Psoas muscle (tissue), 7 donors: ENCODE measurements at regions not wholly inside any gene's neighbourhood (a gene's known extent, or its start where the extent isn't known, plus 50 kb on each side); places are given as distances from the start of the nearest gene placed in this dataset.

Source experiments
- ATAC-seq, 4 donors: fragments of 200-7000 bp; cut with Tn5 transposase; one replicate each; pipeline ENCODE4 v1.9.1; 2020; ENCODE audit warnings: moderate library complexity in 3 of 4, mild to moderate bottlenecking in 2 of 4
- DNase-seq, 2 donors: peaks; one replicate each; pipeline ENCODE4 v3.0.0-alpha.2; 2020
- H3K27ac ChIP-seq: fragments of 200-600 bp; one replicate; pipeline ENCODE4 v1.8.0; 2022
- H3K27me3 ChIP-seq, 3 donors: fragments of 200-600 bp in 1 of 3; one replicate each; pipeline versions ENCODE4 v1.6.1 to v1.8.0; 2013 to 2022; ENCODE audit warnings: low read length in 2 of 3, mild to moderate bottlenecking in 2 of 3, moderate library complexity in 1 of 3; ENCODE audit not compliant: insufficient read depth in 3 of 3
- H3K36me3 ChIP-seq, 2 donors: fragments of 200-600 bp in 1 of 2; one replicate each; pipeline versions ENCODE4 v1.6.1 to v1.8.0; 2013 to 2022; ENCODE audit warnings: low read depth in 1 of 2, mild to moderate bottlenecking in 1 of 2, moderate library complexity in 1 of 2; ENCODE audit not compliant: insufficient read depth in 1 of 2
- H3K4me1 ChIP-seq: fragments of 200-600 bp; one replicate; pipeline ENCODE4 v1.8.0; 2022
- H3K4me3 ChIP-seq: fragments of 200-600 bp; one replicate; pipeline ENCODE4 v1.8.0; 2022; ENCODE audit warnings: mild to moderate bottlenecking
- H3K9me3 ChIP-seq: fragments of 200-600 bp; one replicate; pipeline ENCODE4 v1.8.0; 2022
- CTCF ChIP-seq: fragments of 200-600 bp; IDR thresholded peaks from one replicate; pipeline ENCODE4 v1.8.0; 2022; ENCODE audit warnings: antibody characterized with exemption
- WGBS, 3 donors: extraction: QIAGEN DNeasy Blood & Tissue Kit; methylation state at CpG; one replicate each; pipeline versions ENCODE4 v1.1.6 to v1.1.7; 2013; 5-methylcytosine and 5-hydroxymethylcytosine counted together
- intact Hi-C, 2 donors: fragments of 100-400 bp; cut with DNase I; formaldehyde crosslinking; loops; one replicate each; pipeline versions ENCODE4 v1.11.0 to v1.14.2; 2022
- donor health status: healthy with polysubstance abuse.
- donor health status: DM: no; HTN: no; CAD: no; lungs with moderate emphysema.
- donor health status: Bipolar disorder and iron deficiency.
- donor health status: healthy.
- donor health status: DM: yes; HTN: yes; CAD: no.
- donor health status: DM: no; HTN: no; CAD: no.
- donor health status: DM: yes; HTN: yes; CAD: no.

- Histone ChIP-seq H3K4me1 (no peaks in the 10 kb centered on the region), H3K4me3 (no peak overlapping the region), H3K27me3 (peaks cover 0 to 5% (median 0%) of the 10 kb centered on the region in 3 donors), H3K27ac (no peak overlapping the region), H3K9me3 (no peaks in the 10 kb centered on the region), H3K36me3 (no peaks in the 10 kb centered on the region)
- WGBS, 3 donors, result 79 to 81% (median 80%) methylated on average over 6 of the region's 6 CpGs
- DNase-seq (no peak), ATAC-seq (no peak)
- intact Hi-C loops, result no loop called here
- no peak for TF ChIP-seq CTCF
These were observed 293.1 kb downstream of the SV2B start for GRCh38 chr15:91393186-91393585.

- H3K27me3 ChIP-seq, result no peaks in the 10 kb centered on the region
- 86 to 89% (median 89%) methylated on average over 1 of the region's 1 CpG for WGBS, 3 donors
- H3K9me3 ChIP-seq, result no peaks in the 10 kb centered on the region
- H3K27ac ChIP-seq, result no peak overlapping the region
- intact Hi-C loops, result no loop called here
- no peak overlapping the region for H3K4me3 ChIP-seq
- DNase-seq (no peak), ATAC-seq (no peak)
- no peaks in the 10 kb centered on the region for H3K4me1 ChIP-seq
- no peaks in the 10 kb centered on the region for H3K36me3 ChIP-seq
- no peak for TF ChIP-seq CTCF
These were observed 300.4 kb downstream of the SV2B start for GRCh38 chr15:91400481-91400880.

GRCh38 chr15:91407269-91407889 is 307.3 kb downstream of the SV2B start:
- peaks cover 19% of the 10 kb centered on the region for H3K4me1 ChIP-seq
- no peak for TF ChIP-seq CTCF
- H3K4me3 ChIP-seq, result no peak overlapping the region
- H3K27ac ChIP-seq, result peak overlapping the region; percentile 39
- WGBS, 3 donors, result 17 to 25% (median 18%) methylated on average over 4 of the region's 4 CpGs
- no peaks in the 10 kb centered on the region for H3K9me3 ChIP-seq
- no peaks in the 10 kb centered on the region for H3K27me3 ChIP-seq
- no peaks in the 10 kb centered on the region for H3K36me3 ChIP-seq
- intact Hi-C loops, result no loop called here
- peak; percentile 27 to 92 (median 76) for ATAC-seq
- DNase-seq, result no peak

DNA sequence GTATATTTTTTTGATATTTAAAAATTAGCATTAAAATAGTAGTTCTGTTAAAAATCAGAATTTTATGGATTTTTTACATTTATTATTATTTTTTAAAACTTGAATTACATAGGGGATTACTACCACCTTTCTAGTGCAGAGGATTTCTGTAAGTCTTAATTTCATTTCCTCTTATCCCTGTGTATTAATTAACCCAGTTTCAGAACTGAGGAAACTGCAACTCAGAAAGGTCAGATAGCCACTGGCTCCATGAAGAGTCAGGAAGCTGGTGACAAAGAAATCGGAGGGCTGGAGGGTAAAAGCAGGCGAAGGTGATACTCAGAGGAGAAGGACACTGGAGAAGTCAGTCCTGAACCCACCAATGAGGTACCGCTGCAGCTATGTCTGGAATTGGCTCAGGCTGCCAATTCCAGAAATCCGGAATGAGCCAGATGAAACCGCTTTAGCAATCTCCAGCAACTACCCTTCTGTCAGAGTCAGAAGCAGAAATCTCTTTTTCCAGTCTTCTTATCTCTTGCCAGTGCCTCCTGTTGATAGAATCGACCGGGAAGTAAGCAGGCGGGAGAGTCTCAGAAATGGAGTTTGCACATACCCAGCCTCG is 308.5 kb downstream of the SV2B start:
- Histone ChIP-seq H3K27ac (peak overlapping the region; percentile 46), H3K4me1 (peaks cover 19% of the 10 kb centered on the region), H3K27me3 (no peaks in the 10 kb centered on the region), H3K4me3 (no peak overlapping the region), H3K36me3 (no peaks in the 10 kb centered on the region), H3K9me3 (no peaks in the 10 kb centered on the region)
- 14 to 25% (median 20%) methylated on average over 9 of the region's 9 CpGs for WGBS, 3 donors
- intact Hi-C loops, result no loop called here
- no peak for TF ChIP-seq CTCF
- DNase-seq (no peak), ATAC-seq (peak; percentile 33 to 74 (median 66))

- WGBS, 3 donors, result 72 to 83% (median 75%) methylated on average over 1 of the region's 1 CpG
- no peak overlapping the region for H3K27ac ChIP-seq
These were observed 309.3 kb downstream of the SV2B start for GRCh38 chr15:91409387-91409786.

More at GRCh38 chr15:91409387-91409786, 309.3 kb downstream of the SV2B start:
- H3K27me3 ChIP-seq, result no peaks in the 10 kb centered on the region
- intact Hi-C loops, result no loop called here
- ATAC-seq (no peak), DNase-seq (no peak)
- peaks cover 19% of the 10 kb centered on the region for H3K4me1 ChIP-seq
- TF ChIP-seq CTCF, result no peak
- H3K36me3 ChIP-seq, result no peaks in the 10 kb centered on the region
- H3K4me3 ChIP-seq, result no peak overlapping the region
- H3K9me3 ChIP-seq, result no peaks in the 10 kb centered on the region
